Skeletal muscle cell (primary cell): ENCODE measurements at regions not wholly inside any gene's neighbourhood (a gene's known extent, or its start where the extent isn't known, plus 50 kb on each side); places are given as distances from the start of the nearest gene placed in this dataset.
A peak's percentile ranks its signal among the peaks of the same experiment; 100 is the strongest.

ENCODE experiments used
- DNase-seq: peaks from one replicate; pipeline ENCODE4 v3.0.0-alpha.2; 2010; ENCODE audit warnings: low read depth
- H3K4me3 ChIP-seq: 2 replicates; pipeline ENCODE4 v1.5.1; 2011; ENCODE audit warnings: low read depth, mild to moderate bottlenecking, control low read depth, low read length, moderate library complexity

GRCh38 chr3:115321400-115321805 is 174.3 kb upstream of the ZBTB20 start:
- H3K4me3 ChIP-seq, result no peak overlapping the region
- peak; percentile 58 for DNase-seq

- no peak for DNase-seq
- no peak overlapping the region for H3K4me3 ChIP-seq
Measured at GRCh38 chr3:115322901-115323300, 175.8 kb upstream of the ZBTB20 start.

- H3K4me3 ChIP-seq, result no peak overlapping the region
- no peak for DNase-seq
Measured at GRCh38 chr3:115323380-115323779, 176.3 kb upstream of the ZBTB20 start.

GRCh38 chr3:115324056-115324455 is 177.0 kb upstream of the ZBTB20 start:
- H3K4me3 ChIP-seq, result no peak overlapping the region
- DNase-seq, result no peak

- no peak overlapping the region for H3K4me3 ChIP-seq
- DNase-seq, result no peak
Measured at GRCh38 chr3:115325539-115325938, 178.5 kb upstream of the ZBTB20 start.

- H3K4me3 ChIP-seq, result no peak overlapping the region
- DNase-seq, result peak; percentile 63
Measured at GRCh38 chr3:115330430-115330829, 183.3 kb upstream of the ZBTB20 start.

GRCh38 chr3:115332998-115333397 is 185.9 kb upstream of the ZBTB20 start:
- H3K4me3 ChIP-seq, result no peak overlapping the region
- DNase-seq, result no peak

- no peak overlapping the region for H3K4me3 ChIP-seq
- DNase-seq, result no peak
Measured at GRCh38 chr3:115336836-115337235, 189.7 kb upstream of the ZBTB20 start.

GRCh38 chr3:115340586-115340985 is 193.5 kb upstream of the ZBTB20 start:
- H3K4me3 ChIP-seq, result no peak overlapping the region
- DNase-seq, result no peak

- peak; percentile 54 for DNase-seq
- no peak overlapping the region for H3K4me3 ChIP-seq
Measured at GRCh38 chr3:115341208-115341607, 194.1 kb upstream of the ZBTB20 start.

- no peak overlapping the region for H3K4me3 ChIP-seq
- no peak for DNase-seq
Measured at GRCh38 chr3:115347737-115348136, 200.6 kb upstream of the ZBTB20 start.

GRCh38 chr3:115348412-115348811 is 201.3 kb upstream of the ZBTB20 start:
- no peak overlapping the region for H3K4me3 ChIP-seq
- no peak for DNase-seq

GRCh38 chr3:115348951-115349745 is 202.1 kb upstream of the ZBTB20 start:
- no peak for DNase-seq
- H3K4me3 ChIP-seq, result no peak overlapping the region

GRCh38 chr3:115350606-115351005 is 203.5 kb upstream of the ZBTB20 start:
- DNase-seq, result no peak
- H3K4me3 ChIP-seq, result no peak overlapping the region

GRCh38 chr3:115351193-115351592 is 204.1 kb upstream of the ZBTB20 start:
- DNase-seq, result no peak
- H3K4me3 ChIP-seq, result no peak overlapping the region

- no peak overlapping the region for H3K4me3 ChIP-seq
- DNase-seq, result no peak
Measured at GRCh38 chr3:115354010-115354409, 206.9 kb upstream of the ZBTB20 start.

GRCh38 chr3:115357456-115357855 is 210.4 kb upstream of the ZBTB20 start:
- no peak for DNase-seq
- no peak overlapping the region for H3K4me3 ChIP-seq

- no peak for DNase-seq
- H3K4me3 ChIP-seq, result no peak overlapping the region
Measured at GRCh38 chr3:115359536-115359935, 212.4 kb upstream of the ZBTB20 start.

- no peak overlapping the region for H3K4me3 ChIP-seq
- DNase-seq, result no peak
Measured at GRCh38 chr3:115361806-115362205, 214.7 kb upstream of the ZBTB20 start.

- H3K4me3 ChIP-seq, result no peak overlapping the region
- no peak for DNase-seq
Measured at GRCh38 chr3:115363071-115363470, 216.0 kb upstream of the ZBTB20 start.

GRCh38 chr3:115369021-115369420 is 221.9 kb upstream of the ZBTB20 start:
- no peak for DNase-seq
- no peak overlapping the region for H3K4me3 ChIP-seq

- no peak overlapping the region for H3K4me3 ChIP-seq
- DNase-seq, result no peak
Measured at GRCh38 chr3:115375362-115375761, 228.3 kb upstream of the ZBTB20 start.
